ENCODE measurements at regions not wholly inside any gene's neighbourhood (a gene's known extent, or its start where the extent isn't known, plus 50 kb on each side); places are given as distances from the start of the nearest gene placed in this dataset.

DNA sequence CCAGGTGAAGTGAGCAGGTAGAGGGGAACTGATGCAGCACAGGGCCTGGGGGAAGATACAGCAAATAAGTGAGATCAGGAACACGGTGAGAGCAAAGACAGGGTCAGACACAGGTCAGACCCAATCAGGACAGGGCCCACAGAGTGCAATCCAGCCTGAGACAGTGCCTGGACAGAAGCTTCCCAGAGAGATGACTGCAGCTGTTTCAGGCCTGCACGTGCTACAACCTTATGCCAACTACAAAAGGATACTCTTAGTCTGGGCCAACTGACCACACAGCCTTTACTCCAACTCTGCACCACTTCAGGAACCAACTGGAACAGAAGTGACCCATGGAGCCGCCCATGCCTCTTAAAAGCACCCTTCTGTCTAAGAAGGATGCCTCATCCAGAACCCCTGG is 228.0 kb downstream of the TOMM20 start:
- 46% methylated on average over 2 of the region's 3 CpGs for WGBS (ENCODE audit: insufficient coverage)
- Histone ChIP-seq H3K27ac (ENCODE audit: low read length) (no peak overlapping the region), H3K4me3 (ENCODE audit: low read length) (no peak overlapping the region), H3K9me3 (replicated peaks; ENCODE audit: control insufficient read depth, low read depth, low read length) (no peaks in the 10 kb centered on the region), H3K4me1 (ENCODE audit: control insufficient read depth, insufficient read depth, low read length) (peaks cover 28% of the 10 kb centered on the region), H3K27me3 (ENCODE audit: control insufficient read depth, insufficient read depth, low read length) (no peaks in the 10 kb centered on the region), H3K36me3 (ENCODE audit: control insufficient read depth, insufficient read depth, low read length) (no peaks in the 10 kb centered on the region)
- no peak for DNase-seq

DNA sequence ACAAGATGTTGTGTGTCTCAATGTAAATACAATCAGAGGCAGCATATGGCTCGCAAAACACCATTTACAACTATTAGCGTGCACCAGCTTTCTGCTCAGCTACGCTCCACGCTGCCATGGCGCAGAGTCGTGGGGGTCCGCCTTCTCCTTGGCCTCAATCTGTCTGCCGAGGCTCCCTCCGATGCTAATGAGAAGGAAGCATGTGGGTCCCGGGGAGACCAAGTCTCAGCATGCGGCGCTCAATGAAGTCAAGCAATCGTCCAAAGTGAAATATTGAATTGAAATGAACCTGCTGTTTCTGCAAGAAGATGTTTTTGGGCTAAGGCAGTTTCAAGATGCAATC is 228.9 kb downstream of the TOMM20 start:
- H3K27ac ChIP-seq (ENCODE audit: low read length), result no peak overlapping the region
- DNase-seq, result no peak
- no peaks in the 10 kb centered on the region for H3K36me3 ChIP-seq (ENCODE audit: control insufficient read depth, insufficient read depth, low read length)
- H3K4me1 ChIP-seq (ENCODE audit: control insufficient read depth, insufficient read depth, low read length), result peaks cover 31% of the 10 kb centered on the region
- no peaks in the 10 kb centered on the region for H3K9me3 ChIP-seq (replicated peaks; ENCODE audit: control insufficient read depth, low read depth, low read length)
- H3K27me3 ChIP-seq (ENCODE audit: control insufficient read depth, insufficient read depth, low read length), result no peaks in the 10 kb centered on the region
- H3K4me3 ChIP-seq (ENCODE audit: low read length), result no peak overlapping the region
- 93% methylated on average over 13 of the region's 13 CpGs for WGBS (ENCODE audit: insufficient coverage)

DNA sequence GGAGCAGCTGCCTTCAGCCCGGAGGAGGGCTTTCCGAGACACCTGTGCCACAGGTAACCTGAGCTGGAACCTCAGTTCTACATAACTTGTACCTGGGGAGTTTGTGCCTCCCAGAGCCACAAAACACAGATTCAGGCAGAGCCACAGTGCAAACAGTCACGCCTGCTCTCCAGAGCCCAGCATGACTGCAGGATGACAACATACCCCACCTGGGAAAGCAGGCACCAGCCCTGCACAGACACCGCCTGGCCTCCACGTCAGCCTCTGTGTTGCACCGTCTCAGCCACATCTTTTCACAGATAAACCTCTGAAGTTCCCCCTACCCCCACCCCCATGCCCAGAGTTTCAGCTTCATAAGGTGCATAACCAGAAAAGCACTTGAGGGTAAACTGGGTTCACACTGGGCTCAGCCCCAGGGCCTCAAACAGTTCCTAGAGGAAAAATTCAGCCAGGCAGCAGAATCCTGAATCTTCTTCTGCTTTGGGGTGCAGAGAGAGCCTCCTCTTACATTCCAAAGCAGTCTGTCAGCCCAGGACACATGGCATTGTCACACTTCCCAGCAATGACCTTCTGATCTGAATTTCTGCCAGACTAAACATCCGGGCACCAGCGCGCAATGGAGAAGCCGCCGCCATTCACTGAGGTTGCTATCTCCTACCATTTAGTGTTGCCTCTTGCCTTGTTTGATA is 229.5 kb downstream of the TOMM20 start:
- DNase-seq, result no peak
- H3K9me3 ChIP-seq (replicated peaks; ENCODE audit: control insufficient read depth, low read depth, low read length), result no peaks in the 10 kb centered on the region
- no peak overlapping the region for H3K27ac ChIP-seq (ENCODE audit: low read length)
- no peak overlapping the region for H3K4me3 ChIP-seq (ENCODE audit: low read length)
- no peaks in the 10 kb centered on the region for H3K36me3 ChIP-seq (ENCODE audit: control insufficient read depth, insufficient read depth, low read length)
- no peaks in the 10 kb centered on the region for H3K27me3 ChIP-seq (ENCODE audit: control insufficient read depth, insufficient read depth, low read length)
- WGBS (ENCODE audit: insufficient coverage), result 78% methylated on average over 7 of the region's 11 CpGs
- peaks cover 31% of the 10 kb centered on the region for H3K4me1 ChIP-seq (ENCODE audit: control insufficient read depth, insufficient read depth, low read length)

DNA sequence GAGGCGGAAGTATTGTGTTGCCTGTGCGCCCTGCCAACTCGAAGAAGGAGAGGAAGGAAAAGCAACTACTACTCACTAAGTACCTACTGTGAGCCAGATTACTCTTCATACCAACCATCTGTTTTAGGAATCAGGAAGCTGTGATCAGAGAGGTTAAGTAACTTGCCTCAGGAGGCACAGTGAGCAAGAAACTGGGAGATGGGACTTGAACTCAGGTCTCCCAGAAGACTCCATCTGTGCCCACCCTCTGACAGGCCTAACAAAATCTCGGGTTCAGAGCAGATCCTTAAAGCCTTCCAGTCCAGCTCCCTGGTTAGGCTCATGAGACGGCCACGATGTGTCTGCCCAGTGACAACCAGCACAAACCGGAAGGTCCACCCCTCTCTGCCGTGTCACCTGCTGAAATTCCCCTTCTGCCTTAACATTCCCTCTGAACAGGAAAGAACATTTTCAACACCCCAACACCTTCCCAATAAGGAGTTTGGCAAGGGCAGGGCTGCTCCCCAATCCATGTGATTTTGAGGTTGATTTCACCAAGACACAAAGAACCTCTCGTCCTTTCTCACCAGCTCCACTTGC is 230.1 kb downstream of the TOMM20 start:
- H3K36me3 ChIP-seq (ENCODE audit: control insufficient read depth, insufficient read depth, low read length), result no peaks in the 10 kb centered on the region
- no peak overlapping the region for H3K4me3 ChIP-seq (ENCODE audit: low read length)
- no peaks in the 10 kb centered on the region for H3K9me3 ChIP-seq (replicated peaks; ENCODE audit: control insufficient read depth, low read depth, low read length)
- 93% methylated on average over 5 of the region's 9 CpGs for WGBS (ENCODE audit: insufficient coverage)
- peaks cover 35% of the 10 kb centered on the region for H3K4me1 ChIP-seq (ENCODE audit: control insufficient read depth, insufficient read depth, low read length)
- H3K27me3 ChIP-seq (ENCODE audit: control insufficient read depth, insufficient read depth, low read length), result no peaks in the 10 kb centered on the region
- peak overlapping the region; percentile 32 for H3K27ac ChIP-seq (ENCODE audit: low read length)
- DNase-seq, result no peak

DNA sequence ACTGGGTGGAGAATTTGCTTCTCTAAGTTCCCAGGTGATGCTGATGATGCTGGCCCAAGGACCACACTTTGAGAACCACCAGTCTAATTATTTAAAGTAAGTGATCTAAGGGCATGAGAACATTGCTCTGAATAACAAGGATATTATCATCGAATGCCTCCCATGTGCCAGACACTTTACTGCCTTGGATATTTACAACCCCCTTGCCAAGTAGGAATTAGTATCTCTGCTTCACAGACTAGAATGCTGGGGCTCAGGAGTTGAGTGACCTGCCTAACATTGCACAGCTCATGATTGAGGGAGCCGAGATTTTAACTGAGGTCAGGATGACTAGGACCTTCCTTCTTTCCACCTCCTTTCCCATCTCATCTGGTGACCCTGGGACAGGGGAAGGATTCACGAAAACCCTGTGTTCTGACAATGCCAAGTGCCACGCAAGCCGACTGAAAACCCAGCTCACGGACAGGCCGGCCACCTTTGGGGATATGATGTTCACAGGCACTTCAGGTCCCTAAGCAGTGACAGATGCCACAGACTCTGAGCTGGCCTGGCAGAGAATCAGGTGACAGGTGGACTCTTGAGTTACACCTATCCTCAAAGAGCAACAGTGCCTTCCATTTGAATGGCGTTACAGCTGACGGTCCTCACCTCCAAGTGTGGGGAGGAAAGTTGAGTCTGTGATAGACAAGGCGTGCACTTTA is 230.7 kb downstream of the TOMM20 start:
- Histone ChIP-seq H3K27me3 (ENCODE audit: control insufficient read depth, insufficient read depth, low read length) (no peaks in the 10 kb centered on the region), H3K4me3 (ENCODE audit: low read length) (no peak overlapping the region), H3K27ac (ENCODE audit: low read length) (peak overlapping the region; percentile 32), H3K4me1 (ENCODE audit: control insufficient read depth, insufficient read depth, low read length) (peaks cover 40% of the 10 kb centered on the region), H3K9me3 (replicated peaks; ENCODE audit: control insufficient read depth, low read depth, low read length) (no peaks in the 10 kb centered on the region), H3K36me3 (ENCODE audit: control insufficient read depth, insufficient read depth, low read length) (no peaks in the 10 kb centered on the region)
- WGBS (ENCODE audit: insufficient coverage), result 100% methylated on average over 5 of the region's 10 CpGs
- DNase-seq, result peak; percentile 61

DNA sequence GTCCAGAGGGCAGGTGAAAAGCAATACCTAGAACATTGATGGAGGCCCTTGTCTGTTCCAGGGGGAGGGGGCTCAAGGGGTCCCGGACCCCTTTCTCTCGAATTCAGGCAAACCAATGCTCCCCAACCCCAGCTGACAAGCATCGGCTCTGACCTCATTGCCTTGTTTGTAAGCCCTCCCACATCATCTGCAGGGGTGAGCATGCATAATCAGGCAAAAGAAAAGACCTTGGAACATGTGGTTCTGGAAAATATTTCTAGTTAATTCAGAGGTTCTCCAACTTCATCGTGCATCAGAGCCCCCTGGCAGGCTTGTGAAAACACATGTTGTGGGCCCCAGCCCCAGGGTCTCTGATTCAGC is 231.3 kb downstream of the TOMM20 start:
- no peak overlapping the region for H3K4me3 ChIP-seq (ENCODE audit: low read length)
- DNase-seq, result no peak
- H3K9me3 ChIP-seq (replicated peaks; ENCODE audit: control insufficient read depth, low read depth, low read length), result no peaks in the 10 kb centered on the region
- 51% methylated on average over 4 of the region's 4 CpGs for WGBS (ENCODE audit: insufficient coverage)
- no peaks in the 10 kb centered on the region for H3K36me3 ChIP-seq (ENCODE audit: control insufficient read depth, insufficient read depth, low read length)
- no peaks in the 10 kb centered on the region for H3K27me3 ChIP-seq (ENCODE audit: control insufficient read depth, insufficient read depth, low read length)
- H3K4me1 ChIP-seq (ENCODE audit: control insufficient read depth, insufficient read depth, low read length), result peaks cover 44% of the 10 kb centered on the region
- H3K27ac ChIP-seq (ENCODE audit: low read length), result no peak overlapping the region

DNA sequence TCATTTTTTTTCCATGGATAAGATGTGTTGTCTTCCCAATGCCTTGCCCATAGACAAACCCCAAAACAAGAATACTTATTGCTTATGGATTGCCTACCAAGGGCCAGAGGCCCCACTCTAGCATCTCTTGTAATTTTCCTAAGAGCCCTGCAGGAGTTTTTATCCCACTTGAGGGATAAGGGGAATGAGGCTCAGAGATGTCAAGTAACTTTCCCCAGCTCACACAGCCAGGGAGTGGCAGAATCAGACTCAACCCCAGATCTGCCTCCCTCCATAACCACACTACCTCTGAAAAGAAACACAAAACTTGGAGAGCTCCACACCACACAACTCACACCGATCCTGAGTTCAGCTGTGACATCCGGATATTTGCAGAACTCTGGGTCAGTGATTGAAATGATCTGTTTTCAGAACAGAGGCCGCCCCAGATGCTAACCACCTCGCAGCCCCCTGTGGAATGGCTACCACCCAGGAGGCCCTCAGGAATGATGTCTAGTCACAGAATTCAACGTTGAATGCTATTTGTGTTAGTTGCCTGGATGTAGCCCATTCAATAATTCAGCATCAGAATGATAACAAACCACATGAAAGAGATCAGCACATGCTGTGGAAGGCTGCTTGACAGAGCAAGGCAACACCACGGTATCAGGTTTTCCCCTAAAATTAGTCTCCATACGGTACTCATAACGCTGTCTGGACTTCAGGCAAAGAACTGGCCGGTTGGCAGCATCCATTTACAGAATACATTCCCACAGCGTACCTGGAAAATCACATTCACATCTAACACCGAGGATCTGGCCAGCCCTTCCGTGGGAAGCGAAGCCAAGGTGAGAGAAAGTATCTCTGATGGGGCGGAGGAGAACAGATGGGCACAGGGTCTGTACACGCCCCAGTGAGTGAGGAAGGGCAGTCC is 231.9 kb downstream of the TOMM20 start:
- WGBS (ENCODE audit: insufficient coverage), result 77% methylated on average over 4 of the region's 15 CpGs
- no peak overlapping the region for H3K27ac ChIP-seq (ENCODE audit: low read length)
- no peaks in the 10 kb centered on the region for H3K9me3 ChIP-seq (replicated peaks; ENCODE audit: control insufficient read depth, low read depth, low read length)
- no peaks in the 10 kb centered on the region for H3K27me3 ChIP-seq (ENCODE audit: control insufficient read depth, insufficient read depth, low read length)
- DNase-seq, result no peak
- H3K36me3 ChIP-seq (ENCODE audit: control insufficient read depth, insufficient read depth, low read length), result no peaks in the 10 kb centered on the region
- H3K4me1 ChIP-seq (ENCODE audit: control insufficient read depth, insufficient read depth, low read length), result peaks cover 44% of the 10 kb centered on the region
- no peak overlapping the region for H3K4me3 ChIP-seq (ENCODE audit: low read length)

DNA sequence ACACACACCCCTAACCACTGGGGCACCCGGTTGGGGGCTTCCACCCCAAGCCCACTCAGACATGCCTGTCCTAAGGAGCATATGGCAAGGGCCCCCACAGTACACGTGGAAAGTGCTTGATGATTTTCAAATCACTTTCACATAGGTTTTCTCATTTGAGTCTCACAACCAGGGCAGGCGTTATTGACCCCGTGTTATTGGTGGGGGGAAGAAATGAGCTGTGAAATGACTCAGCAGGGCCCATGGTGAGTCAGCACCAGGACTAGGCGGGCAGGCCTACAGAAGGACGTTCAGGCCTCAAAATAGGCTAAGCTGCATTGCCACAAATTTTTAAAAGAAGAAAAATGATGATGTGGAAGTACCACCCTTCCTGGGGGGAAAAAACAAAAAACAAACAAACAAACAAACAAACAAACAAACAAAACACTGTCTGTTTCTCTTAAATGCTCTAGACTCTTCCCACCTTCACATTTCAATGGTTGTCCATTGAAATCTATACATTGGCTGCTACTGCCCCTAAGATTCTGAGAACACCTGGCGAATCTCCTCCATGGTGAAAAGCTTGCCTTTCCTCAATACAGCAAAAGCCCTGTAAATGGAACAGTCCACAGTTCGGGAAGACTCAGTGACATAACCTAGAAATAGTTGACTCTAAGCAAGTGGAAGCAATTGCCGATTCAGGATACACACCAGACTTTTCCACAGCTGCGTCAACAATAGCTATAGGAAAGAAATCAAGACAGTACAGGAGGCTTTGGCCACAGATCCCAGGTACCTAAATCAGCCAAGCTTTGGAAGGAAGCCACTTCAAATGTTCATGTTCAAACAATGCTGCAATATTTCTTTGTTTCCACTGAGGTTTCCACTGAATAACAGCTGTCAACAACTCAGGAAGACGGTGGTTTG is 234.7 kb downstream of the TOMM20 start:
- Histone ChIP-seq H3K27me3 (ENCODE audit: control insufficient read depth, insufficient read depth, low read length) (no peaks in the 10 kb centered on the region), H3K9me3 (replicated peaks; ENCODE audit: control insufficient read depth, low read depth, low read length) (no peaks in the 10 kb centered on the region), H3K27ac (ENCODE audit: low read length) (peak overlapping the region; percentile 85), H3K4me3 (ENCODE audit: low read length) (no peak overlapping the region), H3K36me3 (ENCODE audit: control insufficient read depth, insufficient read depth, low read length) (no peaks in the 10 kb centered on the region), H3K4me1 (ENCODE audit: control insufficient read depth, insufficient read depth, low read length) (peaks cover 30% of the 10 kb centered on the region)
- 49% methylated on average over 6 of the region's 11 CpGs for WGBS (ENCODE audit: insufficient coverage)
- peak; percentile 99 for DNase-seq

DNA sequence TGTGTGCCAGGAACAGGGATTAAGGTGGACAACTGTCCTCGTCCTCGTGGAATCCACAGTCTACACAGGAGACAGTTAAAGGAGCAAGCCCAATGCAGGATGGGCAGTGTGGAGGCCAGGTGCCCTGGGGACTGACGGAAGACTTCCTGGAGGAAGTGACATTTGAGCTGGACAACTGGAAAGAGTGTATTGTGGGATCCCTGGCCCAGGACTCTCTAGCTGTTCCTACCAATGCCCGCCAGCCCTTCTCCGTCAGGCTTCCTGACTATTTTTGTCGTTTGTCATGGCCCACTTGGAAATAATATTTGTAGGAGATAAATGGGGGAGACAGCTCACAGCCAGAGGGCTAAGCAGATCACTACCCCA is 235.3 kb downstream of the TOMM20 start:
- WGBS (ENCODE audit: insufficient coverage), result 83% methylated on average over 3 of the region's 6 CpGs
- Histone ChIP-seq H3K27me3 (ENCODE audit: control insufficient read depth, insufficient read depth, low read length) (no peaks in the 10 kb centered on the region), H3K9me3 (replicated peaks; ENCODE audit: control insufficient read depth, low read depth, low read length) (no peaks in the 10 kb centered on the region), H3K4me3 (ENCODE audit: low read length) (no peak overlapping the region), H3K27ac (ENCODE audit: low read length) (peak overlapping the region; percentile 85), H3K4me1 (ENCODE audit: control insufficient read depth, insufficient read depth, low read length) (peaks cover 24% of the 10 kb centered on the region), H3K36me3 (ENCODE audit: control insufficient read depth, insufficient read depth, low read length) (no peaks in the 10 kb centered on the region)
- DNase-seq, result no peak
